LHCN-M2 (cell line): ENCODE measurements at regions not wholly inside any gene's neighbourhood (a gene's known extent, or its start where the extent isn't known, plus 50 kb on each side); places are given as distances from the start of the nearest gene placed in this dataset.

Source experiments
- DNase-seq: peaks from one replicate; pipeline ENCODE4 v3.0.0-alpha.2; 2012; ENCODE audit warnings: low read depth

- no peak for DNase-seq
Observed at GRCh38 chr7:437329-438251, 82.1 kb downstream of the PDGFA start.

DNA sequence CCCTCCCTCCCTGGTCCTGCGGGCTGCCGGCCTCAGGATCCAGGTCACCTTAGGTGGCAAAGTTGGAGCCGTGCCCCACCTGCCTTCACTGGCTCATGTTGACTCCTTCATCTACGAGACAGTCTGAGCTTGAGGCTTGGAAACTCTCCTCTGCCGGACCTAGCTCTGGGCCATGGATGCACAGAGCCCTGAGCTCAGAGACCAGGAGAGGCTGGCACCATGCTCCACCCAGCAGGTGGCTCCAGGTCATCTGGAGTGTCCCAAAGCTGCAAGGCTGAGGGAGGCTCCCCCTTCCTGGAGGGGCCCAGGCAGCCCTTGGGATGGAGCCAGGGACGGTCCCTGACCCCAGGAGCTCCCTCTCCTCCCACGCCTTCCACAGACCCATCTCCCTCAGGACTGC lies 81.3 kb downstream of the PDGFA start:
- DNase-seq: no peak

DNA sequence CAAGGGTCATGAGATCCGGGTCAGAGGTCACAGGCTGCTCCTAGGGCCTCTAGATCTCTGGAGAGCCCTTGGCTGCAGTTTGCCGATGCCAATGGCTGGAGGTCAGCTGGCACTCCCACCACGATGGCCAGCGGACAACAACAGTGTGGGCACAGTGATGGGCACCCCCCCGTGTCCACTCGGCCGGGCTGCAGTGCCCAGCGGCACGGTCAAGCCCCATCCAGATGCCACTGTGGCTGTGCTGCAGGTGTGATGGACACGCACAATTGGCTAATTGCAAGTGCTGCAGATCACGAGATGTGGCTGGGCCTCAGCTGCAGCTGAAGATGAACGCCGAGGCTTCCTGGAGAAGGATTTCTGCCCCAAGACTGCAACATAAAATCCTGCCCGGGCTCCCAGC lies 80.7 kb downstream of the PDGFA start:
- DNase-seq: no peak

- no peak for DNase-seq
Observed at GRCh38 chr7:440059-440749, 79.4 kb downstream of the PDGFA start.

GRCh38 chr7:441684-442421 lies 77.8 kb downstream of the PDGFA start:
- no peak for DNase-seq

- no peak for DNase-seq
Observed at GRCh38 chr7:442457-442856, 77.2 kb downstream of the PDGFA start.

DNA sequence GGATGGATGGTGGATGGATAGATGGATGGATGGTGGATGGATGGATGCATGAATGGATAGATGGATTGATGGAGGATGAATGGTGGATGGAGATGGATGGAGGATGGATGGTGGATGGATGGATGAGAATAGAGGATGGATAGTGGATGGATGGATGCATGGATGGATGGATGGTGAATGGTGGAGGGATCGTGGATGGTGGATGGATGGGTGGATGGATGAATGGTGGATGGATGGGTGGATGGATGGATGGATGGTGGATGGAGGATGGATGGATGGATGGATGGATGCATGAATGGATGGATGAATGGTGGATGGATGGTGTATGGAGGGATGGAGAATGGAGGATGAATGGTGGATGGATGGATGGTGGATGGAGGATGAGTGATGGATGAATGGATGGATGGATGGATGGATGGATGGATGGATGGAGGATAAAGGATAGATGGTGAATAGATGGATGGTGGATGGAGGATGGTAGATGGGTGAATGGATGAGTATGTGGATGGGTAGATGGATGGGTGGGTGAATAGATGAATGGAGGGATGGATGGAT lies 76.3 kb downstream of the PDGFA start:
- no peak for DNase-seq

DNA sequence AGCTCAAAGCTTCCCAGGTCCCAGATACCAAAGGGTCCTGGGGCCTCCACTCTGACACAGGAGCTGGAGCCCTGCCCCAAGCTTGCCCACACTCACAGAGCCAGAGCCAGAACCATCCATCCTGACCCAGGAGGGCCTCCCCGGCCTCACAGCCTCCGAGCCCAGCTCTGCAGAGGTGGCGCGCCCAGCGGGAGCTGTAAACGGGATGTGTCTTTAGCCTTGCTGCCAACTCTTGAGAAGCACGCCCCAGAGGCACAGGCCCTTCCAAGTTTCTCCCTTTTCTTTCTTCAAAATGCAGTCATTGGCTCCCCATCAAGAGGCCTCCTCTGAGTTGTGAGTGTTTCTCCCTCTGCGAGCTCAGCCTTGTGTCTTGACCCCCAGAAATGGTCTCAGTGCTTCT lies 75.0 kb downstream of the PDGFA start:
- DNase-seq: no peak

DNA sequence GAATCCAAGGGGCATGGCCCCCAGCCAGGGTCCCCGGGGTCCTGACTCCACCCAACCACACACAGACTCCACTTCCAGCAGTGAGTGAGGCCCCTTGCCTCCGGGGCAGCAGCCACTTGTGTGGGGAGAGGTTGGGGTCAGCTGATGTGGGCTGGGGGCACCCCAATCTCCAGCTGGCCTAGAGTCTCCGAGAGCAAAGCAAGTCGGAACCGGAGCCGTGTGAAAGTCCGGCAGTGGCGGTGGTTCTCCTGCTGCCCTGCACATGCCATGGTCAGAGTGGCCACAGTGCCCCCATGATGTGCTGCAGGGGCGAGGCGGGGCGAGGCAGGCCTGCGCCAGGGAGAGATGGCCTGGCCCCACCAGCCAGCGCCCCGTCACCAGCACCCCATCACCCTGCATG lies 74.6 kb downstream of the PDGFA start:
- DNase-seq: no peak

DNA sequence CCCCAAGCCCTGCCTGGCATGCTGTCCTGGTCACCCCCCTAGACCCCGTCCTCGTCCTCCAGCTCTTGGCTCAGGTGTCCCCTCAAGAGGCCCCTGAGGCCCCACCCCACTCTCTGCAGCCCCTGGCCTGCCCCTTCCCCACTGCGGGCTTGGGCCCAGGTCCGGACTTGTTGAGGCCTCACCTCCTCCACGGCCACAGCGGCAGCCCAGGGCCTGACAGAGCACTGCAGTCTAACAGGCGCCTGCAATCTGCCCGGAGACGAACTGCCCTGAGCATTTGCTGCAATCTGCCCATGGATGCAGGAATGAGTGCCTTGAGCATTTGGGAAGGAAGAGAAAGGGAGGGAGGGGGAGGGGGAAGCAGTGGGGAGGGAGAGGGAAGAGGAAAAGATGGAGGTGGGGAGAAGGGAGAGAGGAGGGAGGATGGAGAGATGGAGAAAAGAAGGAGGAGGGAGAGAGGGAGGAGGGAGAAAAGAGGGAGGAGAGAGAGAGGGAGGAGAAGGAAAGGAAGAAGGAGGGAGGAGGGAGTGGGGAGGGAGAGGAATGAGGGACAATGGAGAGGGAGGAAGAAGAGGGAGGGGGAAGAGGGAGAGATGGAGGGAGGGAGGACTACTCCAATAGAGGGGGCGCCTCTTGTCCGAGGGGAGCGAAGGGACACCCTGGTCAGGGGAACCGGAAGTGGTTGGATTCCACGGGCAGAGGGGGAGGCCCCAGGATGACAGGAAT lies 73.9 kb downstream of the PDGFA start:
- DNase-seq: no peak

GRCh38 chr7:446289-446935 lies 73.2 kb downstream of the PDGFA start:
- no peak for DNase-seq
